Hypothalamus (tissue), 51 donors: ENCODE measurements at regions not wholly inside any gene's neighbourhood (a gene's known extent, or its start where the extent isn't known, plus 50 kb on each side); places are given as distances from the start of the nearest gene placed in this dataset.
"Not testable (repeated sequence)": the region's sequence is repeated elsewhere in the genome, so short reads cannot be mapped to it uniquely, and the experiment has no call there.

Experiments
- DNase-seq, 51 donors: peaks; one replicate each; lab custom pipeline; 2025; lab: John Stamatoyannopoulos, UW

DNA sequence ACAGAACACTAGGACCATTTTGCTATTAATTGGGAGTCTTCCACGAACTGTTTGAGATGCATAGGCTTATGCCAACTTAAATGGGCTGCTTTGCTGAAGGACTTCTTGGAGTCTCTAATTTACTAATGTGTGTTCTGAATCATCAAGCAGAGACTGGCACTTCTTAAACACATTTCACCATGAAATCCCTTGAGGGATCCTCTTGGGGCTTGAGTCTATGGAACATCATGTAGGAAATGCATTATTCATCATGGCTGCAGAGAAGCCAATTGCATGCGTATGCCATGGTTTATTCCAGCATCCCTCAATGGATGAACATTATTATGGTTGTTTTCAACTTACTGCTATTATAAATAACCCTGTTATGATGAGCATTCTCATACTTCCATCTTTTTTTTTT lies 73.4 kb downstream of the FGD2 start:
- no peak for DNase-seq

DNA sequence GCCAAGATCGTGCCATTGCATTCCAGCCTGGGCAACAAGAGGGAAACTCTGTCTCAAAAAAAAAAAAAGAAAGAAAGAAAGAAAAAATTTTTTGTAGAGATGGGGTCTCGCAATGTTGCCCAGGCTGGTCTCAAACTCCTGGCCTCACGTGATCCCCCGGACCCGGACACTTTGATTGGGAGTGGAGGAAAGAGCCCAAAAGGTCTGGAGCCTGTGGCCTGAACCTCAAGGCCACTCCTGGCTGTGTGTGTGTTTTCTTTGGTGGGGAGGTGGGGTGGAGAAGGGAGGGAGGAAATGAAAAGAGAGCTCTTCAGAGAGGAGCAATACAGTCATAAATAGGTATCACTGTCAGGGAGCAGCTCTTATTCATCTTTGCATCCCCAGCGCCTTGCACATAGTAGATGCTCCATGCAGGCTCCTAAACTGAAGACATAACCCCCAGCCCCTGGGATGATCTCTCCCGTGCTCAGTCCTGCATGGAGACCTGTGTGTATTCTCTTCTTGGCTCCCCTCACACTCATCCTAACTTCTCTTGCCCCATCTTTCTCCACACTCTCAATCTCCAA lies 75.7 kb downstream of the FGD2 start:
- DNase-seq, result no peak

DNA sequence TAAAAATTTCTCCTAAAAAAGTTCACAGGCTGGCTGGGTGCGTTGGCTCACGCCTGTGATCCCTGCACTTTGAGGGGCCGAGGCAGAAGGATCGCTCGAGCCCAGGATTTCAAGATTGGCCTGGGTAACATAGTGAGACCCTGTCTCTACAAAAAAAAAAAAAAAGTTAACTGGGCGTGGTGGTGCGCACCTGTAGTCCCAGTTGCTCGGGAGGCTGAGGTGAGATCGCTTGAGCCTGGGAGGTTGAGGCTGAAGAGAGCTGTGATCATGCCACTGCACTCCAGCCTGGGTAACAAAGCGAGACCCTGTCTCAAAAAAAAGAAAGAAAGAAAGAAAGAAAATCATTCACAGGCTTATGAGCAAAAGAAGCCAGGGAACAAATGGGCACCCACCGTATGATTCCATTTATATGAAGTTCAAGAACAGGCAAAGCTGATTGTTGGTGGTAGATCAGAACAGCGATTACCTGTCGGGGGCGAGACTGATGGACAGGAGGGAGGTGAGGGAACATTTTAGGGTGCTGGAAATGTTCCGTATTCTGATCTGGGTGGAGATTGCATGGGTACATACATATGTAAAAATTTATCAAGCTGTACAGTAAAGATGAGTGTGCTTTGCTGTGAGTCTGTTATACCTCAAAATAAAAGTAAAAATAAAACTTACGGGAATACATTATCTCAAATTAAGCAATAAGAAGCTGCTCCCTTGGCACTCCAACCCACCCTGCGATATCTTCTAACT lies 77.1 kb downstream of the FGD2 start:
- no peak for DNase-seq

DNA sequence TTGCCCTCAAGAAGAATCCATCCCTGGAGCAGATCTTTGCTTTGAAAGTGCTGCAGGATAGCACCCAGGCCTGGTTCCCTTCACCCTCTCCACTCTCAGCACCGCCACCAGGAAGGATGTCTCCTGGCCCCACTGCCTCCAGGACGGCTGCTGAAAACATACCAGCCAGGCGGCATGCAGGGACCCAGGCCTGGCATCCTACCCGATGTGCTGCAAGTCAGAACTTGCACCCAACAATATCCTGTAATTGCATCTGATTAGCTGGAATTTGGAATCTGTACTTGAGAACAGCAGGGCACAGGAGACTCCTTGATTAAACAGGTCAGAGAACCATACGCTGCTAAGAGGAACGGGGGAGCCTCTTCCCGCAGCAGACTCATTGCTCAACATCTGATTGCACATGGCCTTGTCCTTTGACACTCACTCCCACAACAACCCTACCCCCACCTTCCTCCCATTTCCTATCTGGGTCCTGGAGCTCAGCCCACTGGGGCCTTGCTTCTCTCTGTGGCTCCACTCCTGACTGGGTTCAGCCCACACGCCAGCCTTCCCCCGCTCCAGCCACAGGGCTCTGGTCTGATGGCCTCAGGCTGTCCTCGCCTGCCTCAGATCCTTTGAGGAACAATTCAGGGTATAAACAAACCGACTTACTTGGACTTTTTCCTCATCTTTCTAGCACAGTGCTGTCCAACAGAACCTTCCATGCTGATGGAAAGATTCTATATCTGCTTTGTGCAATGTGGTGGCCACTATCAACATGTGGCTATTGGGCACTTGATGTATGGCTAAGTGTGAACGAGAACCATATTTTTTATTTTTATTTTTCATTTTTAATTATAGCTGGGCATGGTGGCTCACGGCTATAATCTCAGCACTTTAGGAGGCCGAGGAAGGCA lies 78.0 kb downstream of the FGD2 start:
- DNase-seq, result peak in 30 of 51 donors; percentile 6 to 63 (median 27)

DNA sequence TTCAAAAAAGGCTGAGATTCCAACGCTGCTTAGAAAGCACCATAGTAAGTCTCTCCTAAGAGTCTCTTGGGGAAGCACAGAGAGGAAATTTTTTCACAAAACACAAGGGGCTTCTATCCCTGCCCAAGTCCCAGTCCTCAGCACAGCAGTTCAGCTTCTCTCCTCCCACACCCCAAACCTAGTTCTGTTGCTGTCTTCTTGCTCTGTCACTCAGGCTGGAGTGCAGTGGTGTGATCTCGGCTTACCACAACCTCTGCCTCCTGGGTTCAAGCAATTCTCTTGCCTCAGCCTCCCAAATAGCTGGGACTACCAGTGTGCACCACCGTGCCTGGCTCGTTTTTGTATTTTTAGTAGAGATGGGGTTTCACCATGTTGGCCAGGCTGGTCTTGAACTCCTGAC lies 79.2 kb downstream of the FGD2 start:
- not testable (repeated sequence) for DNase-seq

DNA sequence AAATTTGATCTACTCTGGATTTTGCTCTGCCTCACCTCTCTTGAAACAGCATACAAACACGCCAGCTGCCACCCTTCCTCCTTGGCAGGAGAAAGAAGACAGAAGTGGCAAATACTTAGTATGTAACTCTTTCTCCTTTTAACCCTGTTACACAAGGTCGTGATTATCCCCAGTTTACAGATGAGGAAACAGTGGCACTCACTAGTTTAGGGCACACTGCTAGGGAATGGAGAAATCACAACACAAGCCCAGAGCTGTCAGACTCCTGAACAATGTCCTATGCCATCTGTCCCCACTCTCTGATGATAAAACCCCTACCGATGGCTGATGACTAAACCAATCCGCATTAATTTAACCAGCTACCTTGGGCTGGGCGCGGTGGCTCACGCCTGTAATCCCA lies 79.7 kb downstream of the FGD2 start:
- DNase-seq, result no peak

DNA sequence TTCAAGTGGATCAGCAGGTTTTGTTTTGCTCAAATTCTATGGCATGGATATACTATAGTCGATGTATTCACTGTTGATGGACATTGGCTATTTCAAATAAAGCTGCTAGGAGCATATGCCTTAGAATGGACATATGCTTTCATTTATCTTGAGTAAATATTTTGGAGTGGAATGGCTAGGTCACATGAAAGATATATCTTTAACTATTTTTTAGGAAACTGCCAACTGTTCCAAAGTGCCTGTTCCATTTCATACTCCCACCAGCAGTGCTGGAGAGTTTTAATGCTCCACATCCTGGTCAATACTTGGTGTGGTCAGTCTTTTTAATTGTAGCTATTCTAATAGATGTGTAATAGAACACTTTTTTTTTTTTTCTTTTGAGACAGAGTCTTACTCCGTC lies 81.1 kb upstream of the PIM1 start:
- no peak for DNase-seq

DNA sequence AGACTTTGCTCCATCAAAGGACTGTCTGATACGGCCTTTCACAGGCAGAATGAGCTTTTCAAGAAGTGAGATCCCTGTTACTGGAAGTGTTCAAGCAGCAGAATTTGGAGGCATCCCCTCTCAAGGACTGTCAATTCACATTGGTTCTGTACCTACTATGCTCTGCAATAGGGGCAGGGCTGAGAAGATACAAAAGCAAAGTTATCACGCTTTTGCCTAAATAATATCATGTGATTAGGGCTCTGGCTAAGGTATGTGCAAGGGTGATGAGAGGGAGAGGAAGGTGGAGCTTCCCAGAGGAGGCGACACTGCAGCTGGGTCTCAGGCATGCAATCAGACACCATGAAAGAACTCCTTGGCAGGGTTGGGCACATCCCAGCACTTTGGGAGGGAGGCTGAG lies 80.2 kb upstream of the PIM1 start:
- DNase-seq, result no peak

DNA sequence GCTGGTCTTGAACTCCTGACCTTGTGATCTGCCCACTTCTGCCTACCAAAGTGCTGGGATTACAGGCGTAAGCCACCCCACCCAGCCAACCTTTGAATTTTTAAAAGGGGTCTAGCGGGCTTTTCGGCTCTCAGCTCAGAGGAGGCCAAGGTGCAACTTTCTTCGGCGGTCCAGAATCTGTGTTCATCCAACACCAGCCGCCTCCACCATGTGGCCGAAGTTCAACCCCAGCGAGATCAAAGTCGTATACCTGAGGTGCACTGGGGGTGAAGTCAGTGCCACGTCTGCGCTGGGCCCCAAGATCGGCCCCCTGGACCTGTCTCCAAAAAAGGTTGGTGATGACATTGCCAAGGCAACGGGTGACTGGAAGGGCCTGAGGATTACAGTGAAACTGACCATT lies 78.8 kb upstream of the PIM1 start:
- DNase-seq, result not testable (repeated sequence)

DNA sequence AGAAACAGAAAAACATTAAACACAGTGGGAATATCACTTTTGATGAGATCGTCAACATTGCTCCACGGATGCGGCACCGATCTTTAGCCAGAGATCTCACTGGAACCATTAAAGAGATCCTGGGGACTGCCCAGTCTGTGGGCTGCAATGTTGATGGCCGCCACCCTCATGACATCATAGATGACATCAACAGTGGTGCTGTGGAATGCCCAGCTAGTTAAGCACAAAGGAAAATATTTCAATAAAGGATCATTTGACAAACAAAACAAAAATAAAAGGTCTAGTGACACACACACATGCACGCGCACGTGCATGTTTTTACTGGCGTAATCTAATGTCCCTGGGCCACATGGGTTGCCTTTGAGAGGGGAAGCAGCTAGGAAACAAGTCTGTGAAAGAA lies 78.4 kb upstream of the PIM1 start:
- DNase-seq, result not testable (repeated sequence)

DNA sequence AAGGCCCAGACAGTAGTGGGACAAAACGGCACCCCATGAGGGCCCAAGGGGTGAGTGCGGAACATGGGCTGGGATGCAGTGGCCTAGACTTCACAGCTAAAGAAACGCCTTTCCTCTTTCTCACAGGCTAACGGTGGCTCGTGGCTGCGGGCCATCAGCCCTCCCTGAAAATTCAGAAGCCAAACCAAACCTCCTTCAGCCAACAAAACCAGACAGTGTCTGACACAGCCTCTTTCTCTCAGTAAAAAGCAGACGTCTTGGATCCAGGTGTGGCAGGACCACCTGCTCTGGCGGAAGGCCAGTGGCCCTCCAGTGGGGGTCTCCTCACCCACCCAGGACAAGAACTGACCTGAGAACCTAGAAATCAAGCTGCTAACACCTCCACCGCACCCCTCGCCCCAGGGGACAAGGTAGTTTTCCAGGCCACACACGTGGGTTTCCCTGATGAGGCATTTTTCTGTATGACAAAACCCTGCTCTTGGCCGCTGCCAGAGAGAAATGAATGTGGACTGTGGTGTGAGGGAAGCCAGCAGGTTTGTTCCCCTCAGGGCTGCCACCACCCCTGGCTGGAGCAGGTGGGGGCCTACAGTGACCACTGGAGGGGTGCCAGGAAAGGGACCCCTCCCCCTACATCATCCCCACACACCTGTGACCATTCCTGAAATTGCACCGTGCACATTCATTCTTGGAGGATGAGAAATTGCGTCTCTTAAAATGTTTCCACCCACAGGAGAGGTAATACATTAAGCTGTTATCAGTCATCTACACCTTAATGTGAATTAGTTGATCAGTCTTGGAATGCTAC lies 76.8 kb upstream of the PIM1 start:
- DNase-seq, result no peak

DNA sequence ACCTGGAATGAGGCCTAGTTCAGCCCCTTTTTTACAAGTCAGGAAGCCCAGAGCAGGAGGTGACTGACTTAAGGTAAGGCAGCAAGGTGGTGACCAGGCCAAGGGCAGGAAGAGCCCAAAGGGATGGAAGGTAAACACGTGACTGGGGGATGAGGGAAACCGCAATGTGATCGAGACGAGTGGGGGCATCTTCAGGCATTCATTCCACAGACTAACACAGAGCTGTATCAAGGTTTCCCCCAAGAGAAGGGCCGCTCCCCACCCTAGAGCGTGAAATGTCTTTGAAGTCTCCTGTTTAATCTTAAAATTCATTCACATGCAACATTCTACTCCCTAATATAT lies 76.3 kb upstream of the PIM1 start:
- DNase-seq, result no peak

DNA sequence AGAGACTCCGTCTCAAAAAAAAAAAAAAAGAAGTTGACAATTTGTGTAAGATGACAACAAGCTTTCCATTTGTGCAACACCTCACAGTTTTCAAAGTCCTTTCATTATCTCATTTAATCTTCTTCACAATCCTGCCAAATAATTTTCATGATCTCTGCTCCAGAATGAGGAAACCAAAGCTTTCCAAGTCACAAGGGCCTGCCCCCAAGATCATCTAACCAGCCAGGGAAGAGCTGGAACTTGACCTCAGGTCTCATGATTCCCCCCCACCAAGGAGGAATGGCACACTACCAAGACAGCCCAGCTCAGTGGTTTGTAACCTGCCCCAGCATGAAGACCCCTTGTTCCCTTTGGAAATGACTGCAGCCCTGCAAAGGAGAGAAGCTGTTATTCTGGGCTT lies 74.0 kb upstream of the PIM1 start:
- no peak for DNase-seq

DNA sequence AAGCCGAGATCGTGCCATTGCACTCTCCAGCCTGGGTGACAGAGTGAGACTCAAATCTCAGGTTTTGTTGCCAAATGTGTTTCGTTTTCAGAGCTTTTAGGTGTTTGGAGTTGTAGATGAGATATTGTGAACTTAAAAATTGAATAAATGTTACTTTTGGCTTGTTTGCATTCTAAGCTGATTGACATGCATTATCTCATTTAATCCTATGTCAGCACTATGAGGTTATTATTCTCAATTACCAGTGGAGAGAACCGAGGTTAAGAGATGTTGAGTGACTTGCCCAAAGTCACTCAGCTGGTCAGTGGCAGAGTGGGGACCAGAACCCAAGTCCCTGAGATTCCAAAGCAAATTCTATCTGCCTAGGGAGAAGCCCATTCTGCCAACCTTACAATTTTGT lies 72.6 kb upstream of the PIM1 start:
- no peak for DNase-seq

DNA sequence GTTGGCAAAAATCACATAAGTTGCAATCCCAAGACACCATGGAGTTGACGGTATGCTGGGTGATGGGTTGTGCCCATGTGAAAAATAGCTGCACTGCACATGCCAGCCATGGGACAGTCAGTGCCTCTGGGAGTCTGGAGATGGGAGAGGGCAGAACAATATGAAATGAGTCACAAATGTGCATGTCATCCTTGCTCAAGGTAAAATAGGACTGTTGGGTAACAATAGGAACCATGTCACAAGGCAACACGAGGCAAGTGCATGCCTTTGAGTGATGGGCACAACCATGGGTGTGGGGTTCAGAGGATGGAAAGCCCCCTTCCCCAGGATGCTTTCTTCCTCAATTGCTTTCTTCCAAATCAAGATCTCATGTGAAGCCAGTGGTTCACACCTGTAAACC lies 70.5 kb upstream of the PIM1 start:
- no peak for DNase-seq

DNA sequence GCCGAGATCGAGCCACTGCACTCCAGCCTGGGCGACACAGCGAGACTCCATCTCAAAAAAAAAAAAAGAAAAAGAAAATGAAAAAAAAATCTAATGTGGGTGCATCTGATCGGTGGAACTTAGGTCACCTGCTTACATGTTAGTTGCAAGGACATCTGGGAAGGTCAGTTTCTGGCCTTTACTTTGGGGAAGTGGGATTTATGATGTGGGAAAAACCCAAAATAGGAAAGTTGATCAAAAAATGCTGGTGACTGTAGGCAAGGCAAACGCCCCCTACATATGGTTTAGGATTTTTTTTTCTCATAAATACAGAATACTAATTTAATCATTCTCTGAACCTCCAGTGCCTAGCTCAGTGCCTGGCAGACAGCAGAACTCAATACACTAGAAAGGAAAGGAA lies 69.2 kb upstream of the PIM1 start:
- DNase-seq, result no peak

DNA sequence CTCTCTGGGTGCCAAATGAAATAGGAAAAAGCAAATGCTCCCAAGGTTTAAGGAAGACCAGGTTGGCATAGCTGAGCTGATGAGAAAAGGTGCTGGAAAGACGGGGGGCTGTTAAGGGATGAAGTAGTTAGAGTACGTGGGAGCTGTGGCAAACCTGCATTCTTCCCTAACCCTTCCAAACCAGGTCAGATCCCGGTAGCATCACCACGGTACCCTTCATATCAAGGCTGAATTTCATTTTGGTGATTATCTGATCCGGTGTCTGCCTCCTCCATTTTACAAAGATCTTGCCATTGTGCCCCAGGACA lies 68.0 kb upstream of the PIM1 start:
- DNase-seq, result peak in 1 of 51 donors; percentile 64

DNA sequence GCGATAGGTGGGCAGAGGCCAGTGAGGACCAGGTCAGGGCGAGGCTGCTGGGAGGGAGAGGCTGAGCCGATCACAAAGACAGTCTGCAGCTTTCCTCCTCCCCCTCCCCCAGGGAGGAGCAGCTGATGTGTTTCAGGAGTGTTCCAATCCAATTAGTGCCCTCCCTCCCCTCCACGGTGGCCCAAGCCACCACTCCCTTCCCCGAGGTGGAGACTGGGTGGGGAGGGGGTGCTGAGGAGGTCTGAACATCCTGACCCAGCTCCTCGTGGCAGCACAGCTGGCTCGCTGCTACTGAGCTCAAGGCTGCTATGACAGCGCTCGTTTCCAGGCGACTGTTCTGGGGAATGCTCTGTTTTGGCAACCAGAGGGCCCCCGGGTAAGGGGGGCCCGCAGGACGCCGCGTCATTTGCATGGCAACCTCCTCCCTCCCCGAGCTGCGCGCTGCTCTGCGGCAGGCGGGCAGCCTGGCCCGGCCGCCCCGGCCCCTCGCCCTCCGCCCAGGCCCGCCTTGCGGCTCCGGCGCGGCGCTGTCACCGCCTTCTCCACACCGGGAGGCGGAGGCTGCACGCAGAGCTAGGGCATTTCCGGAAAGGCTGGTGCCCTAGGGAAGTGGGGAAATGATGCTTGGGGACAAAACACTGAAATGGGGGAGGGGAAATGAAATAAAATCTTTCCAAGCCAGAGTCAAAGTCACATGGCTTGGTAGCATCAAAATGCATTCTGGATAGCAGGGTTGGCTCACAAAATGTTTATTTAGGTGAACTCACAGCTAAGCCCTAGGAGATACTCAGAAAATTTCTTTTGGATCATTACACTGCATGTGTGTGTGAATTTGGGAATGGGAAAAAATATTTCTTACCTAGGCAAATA lies 67.4 kb upstream of the PIM1 start:
- DNase-seq, result peak; percentile 64 to 96 (median 88)

DNA sequence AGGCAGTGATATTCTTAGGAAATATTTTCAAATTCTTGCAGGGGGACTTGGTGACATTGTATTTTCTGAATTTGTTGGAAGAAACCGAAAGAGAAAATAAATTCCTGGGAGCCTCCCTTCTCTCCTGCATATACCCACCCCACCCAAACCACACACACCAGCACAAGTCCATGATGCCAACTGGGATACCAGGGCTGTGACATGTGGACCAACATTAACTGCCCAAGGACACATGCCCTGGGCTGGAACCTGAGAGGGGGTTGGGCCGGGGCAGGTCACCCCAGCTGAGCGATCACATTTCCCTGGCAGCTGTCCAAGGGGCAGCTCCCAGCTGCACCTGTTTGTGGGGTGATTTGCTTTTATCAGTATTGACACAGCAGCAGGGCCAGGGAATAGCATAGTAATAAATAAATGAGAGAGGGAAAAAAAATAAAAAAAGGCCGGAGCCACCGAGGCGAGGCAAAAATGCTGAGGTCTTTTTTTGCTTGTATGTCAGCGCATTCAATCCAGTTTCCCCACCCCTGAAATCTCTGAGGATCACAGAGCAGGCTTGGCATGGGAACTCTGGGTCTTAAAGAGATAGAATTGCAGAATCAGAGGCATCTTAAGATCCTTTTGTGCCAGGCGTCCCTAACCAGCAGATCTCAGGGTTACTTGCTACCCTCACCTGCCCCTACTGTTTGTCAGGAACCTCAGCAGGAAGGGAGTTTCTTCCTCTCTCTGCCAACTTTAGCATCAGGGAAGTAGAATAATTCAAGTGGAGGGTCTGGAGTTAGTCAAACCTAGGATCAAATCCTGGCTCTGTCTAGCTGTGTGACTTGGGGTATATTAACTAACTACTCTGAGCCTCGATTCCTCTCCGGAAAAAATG lies 66.5 kb upstream of the PIM1 start:
- peak in 35 of 51 donors; percentile 1 to 51 (median 24) for DNase-seq
